ENCODE measurements at regions not wholly inside any gene's neighbourhood (a gene's known extent, or its start where the extent isn't known, plus 50 kb on each side); places are given as distances from the start of the nearest gene placed in this dataset.

GRCh38 chr3:106088899-106089298, 220.1 kb upstream of the CBLB start:
- H3K4me3 ChIP-seq (ENCODE audit: low read depth, low read length) = no peak overlapping the region
- no peak for DNase-seq (ENCODE audit: low read depth)
- TF ChIP-seq CTCF (conservative IDR thresholded peaks at IDR 0.05; ENCODE audit: low read depth, low read length) = no peak

GRCh38 chr3:106089806-106090205, 221.0 kb upstream of the CBLB start:
- no peak for DNase-seq (ENCODE audit: low read depth)
- TF ChIP-seq CTCF (conservative IDR thresholded peaks at IDR 0.05; ENCODE audit: low read depth, low read length) = no peak
- no peak overlapping the region for H3K4me3 ChIP-seq (ENCODE audit: low read depth, low read length)

- H3K4me3 ChIP-seq (ENCODE audit: low read depth, low read length) = no peak overlapping the region
- TF ChIP-seq CTCF (conservative IDR thresholded peaks at IDR 0.05; ENCODE audit: low read depth, low read length) = no peak
- DNase-seq (ENCODE audit: low read depth) = no peak
Observed at GRCh38 chr3:106092792-106093191, 224.0 kb upstream of the CBLB start.

GRCh38 chr3:106093616-106094015, 224.8 kb upstream of the CBLB start:
- no peak for DNase-seq (ENCODE audit: low read depth)

GRCh38 chr3:106097817-106098435, 229.1 kb upstream of the CBLB start:
- DNase-seq (ENCODE audit: low read depth) = no peak
- H3K4me3 ChIP-seq (ENCODE audit: low read depth, low read length) = no peak overlapping the region
- TF ChIP-seq CTCF (conservative IDR thresholded peaks at IDR 0.05; ENCODE audit: low read depth, low read length) = no peak

More at GRCh38 chr3:106093616-106094015, 224.8 kb upstream of the CBLB start:
- no peak overlapping the region for H3K4me3 ChIP-seq (ENCODE audit: low read depth, low read length)
- no peak for TF ChIP-seq CTCF (conservative IDR thresholded peaks at IDR 0.05; ENCODE audit: low read depth, low read length)

GRCh38 chr3:106103383-106103782, 234.6 kb upstream of the CBLB start:
- no peak overlapping the region for H3K4me3 ChIP-seq (ENCODE audit: low read depth, low read length)
- DNase-seq (ENCODE audit: low read depth) = no peak
- no peak for TF ChIP-seq CTCF (conservative IDR thresholded peaks at IDR 0.05; ENCODE audit: low read depth, low read length)

GRCh38 chr3:106104078-106104477, 235.3 kb upstream of the CBLB start:
- no peak overlapping the region for H3K4me3 ChIP-seq (ENCODE audit: low read depth, low read length)
- TF ChIP-seq CTCF (conservative IDR thresholded peaks at IDR 0.05; ENCODE audit: low read depth, low read length) = no peak
- no peak for DNase-seq (ENCODE audit: low read depth)
